ENCODE measurements at regions not wholly inside any gene's neighbourhood (a gene's known extent, or its start where the extent isn't known, plus 50 kb on each side); places are given as distances from the start of the nearest gene placed in this dataset.

GRCh38 chr2:176446718-176447414, 177.6 kb downstream of the MTX2 start:
- 57% methylated on average over 4 of the region's 4 CpGs for WGBS (ENCODE audit: low lambda C conversion rate, missing lambda C conversion rate)
- Histone ChIP-seq H3K9me2 (replicated peaks; ENCODE audit: insufficient read depth) (no peaks in the 10 kb centered on the region), H3K4me3 (no peak overlapping the region), H3K79me2 (no peaks in the 10 kb centered on the region), H3K27me3 (no peaks in the 10 kb centered on the region), H3K4me2 (no peak overlapping the region), H2AFZ (no peak overlapping the region), H4K20me1 (ENCODE audit: insufficient read depth, poor library complexity, severe bottlenecking) (no peaks in the 10 kb centered on the region), H3K27ac (no peak overlapping the region), H3K36me3 (replicated peaks; ENCODE audit: insufficient read depth, low read depth) (no peaks in the 10 kb centered on the region), H3K9me3 (ENCODE audit: low read depth) (no peaks in the 10 kb centered on the region), H3K4me1 (ENCODE audit: insufficient read depth) (no peaks in the 10 kb centered on the region)
- DNase-seq (ENCODE audit: low spot score) = no peak
- no peak for TF ChIP-seq CTCF (IDR thresholded peaks at IDR 0.05; ENCODE audit: poor library complexity)
- TF ChIP-seq EZH2phosphoT487 (IDR thresholded peaks at IDR 0.05; ENCODE audit: low read depth, severe bottlenecking, unreplicated experiment) = no peak
- TF ChIP-seq EZH2 (IDR thresholded peaks at IDR 0.05; ENCODE audit: borderline replicate concordance) = no peak

GRCh38 chr2:176447616-176448015, 178.4 kb downstream of the MTX2 start:
- 96% methylated on average over 1 of the region's 1 CpG for WGBS (ENCODE audit: low lambda C conversion rate, missing lambda C conversion rate)
- no peak overlapping the region for H2AFZ ChIP-seq
- TF ChIP-seq EZH2 (IDR thresholded peaks at IDR 0.05; ENCODE audit: borderline replicate concordance) (no peak), CTCF (IDR thresholded peaks at IDR 0.05; ENCODE audit: poor library complexity) (no peak), EZH2phosphoT487 (IDR thresholded peaks at IDR 0.05; ENCODE audit: low read depth, severe bottlenecking, unreplicated experiment) (no peak)
- H3K27ac ChIP-seq = no peak overlapping the region
- no peaks in the 10 kb centered on the region for H3K4me1 ChIP-seq (ENCODE audit: insufficient read depth)
- no peaks in the 10 kb centered on the region for H4K20me1 ChIP-seq (ENCODE audit: insufficient read depth, poor library complexity, severe bottlenecking)
- H3K4me2 ChIP-seq = no peak overlapping the region
- H3K79me2 ChIP-seq = no peaks in the 10 kb centered on the region
- H3K27me3 ChIP-seq = no peaks in the 10 kb centered on the region
- DNase-seq (ENCODE audit: low spot score) = no peak
- H3K9me2 ChIP-seq (replicated peaks; ENCODE audit: insufficient read depth) = no peaks in the 10 kb centered on the region
- H3K9me3 ChIP-seq (ENCODE audit: low read depth) = no peaks in the 10 kb centered on the region
- H3K4me3 ChIP-seq = no peak overlapping the region
- no peaks in the 10 kb centered on the region for H3K36me3 ChIP-seq (replicated peaks; ENCODE audit: insufficient read depth, low read depth)

- Histone ChIP-seq H3K4me2 (no peak overlapping the region), H3K27me3 (no peaks in the 10 kb centered on the region), H3K9me3 (ENCODE audit: low read depth) (no peaks in the 10 kb centered on the region), H2AFZ (no peak overlapping the region), H4K20me1 (ENCODE audit: insufficient read depth, poor library complexity, severe bottlenecking) (no peaks in the 10 kb centered on the region), H3K36me3 (replicated peaks; ENCODE audit: insufficient read depth, low read depth) (no peaks in the 10 kb centered on the region), H3K27ac (no peak overlapping the region), H3K9me2 (replicated peaks; ENCODE audit: insufficient read depth) (no peaks in the 10 kb centered on the region), H3K79me2 (no peaks in the 10 kb centered on the region), H3K4me1 (ENCODE audit: insufficient read depth) (no peaks in the 10 kb centered on the region), H3K4me3 (no peak overlapping the region)
- WGBS (ENCODE audit: low lambda C conversion rate, missing lambda C conversion rate) = 24% methylated on average over 3 of the region's 3 CpGs
- no peak for TF ChIP-seq EZH2phosphoT487 (IDR thresholded peaks at IDR 0.05; ENCODE audit: low read depth, severe bottlenecking, unreplicated experiment)
- TF ChIP-seq EZH2 (IDR thresholded peaks at IDR 0.05; ENCODE audit: borderline replicate concordance) = no peak
- TF ChIP-seq CTCF (IDR thresholded peaks at IDR 0.05; ENCODE audit: poor library complexity) = no peak
- no peak for DNase-seq (ENCODE audit: low spot score)
Measured at GRCh38 chr2:176449852-176450251, 180.6 kb downstream of the MTX2 start.
